PC-3 (cell line): ENCODE measurements at regions not wholly inside any gene's neighbourhood (a gene's known extent, or its start where the extent isn't known, plus 50 kb on each side); places are given as distances from the start of the nearest gene placed in this dataset.

Experiments used
- ATAC-seq: fragments of 200-7000 bp; cut with Tn5 transposase; 2 replicates; pipeline ENCODE4 v1.9.1; 2020; ENCODE audit warnings: mild to moderate bottlenecking, moderate library complexity
- BruUV-seq: library from RNA; stranded (reverse); fragments of 400-500 nt; replicated peaks from 2 replicates; lab custom pipeline; 2021; lab: Mats Ljungman, UMichigan
- CTCF ChIA-PET: fragments of 300-600 bp; sonication (Branson Sonifier 250); formaldehyde crosslinking; loops from one replicate; lab custom pipeline; 2022; ENCODE audit warnings: antibody characterized with exemption; lab: Charles Lee
- POLR2A ChIA-PET: fragments of 300-600 bp; sonication (Branson Sonifier 250); formaldehyde crosslinking; loops from one replicate; lab custom pipeline; 2022; ENCODE audit warnings: antibody characterized with exemption; ENCODE audit not compliant: unreplicated experiment; lab: Charles Lee
- DNase-seq: peaks from one replicate; pipeline ENCODE4 v3.0.0-alpha.2; 2015
- H2AFZ ChIP-seq: fragments of 300-600 bp; sonication (generic); 2 replicates; pipeline ENCODE4 v1.6.0; 2016; ENCODE audit warnings: antibody characterized with exemption, low read length
- H3F3A ChIP-seq: fragments of 300-600 bp; sonication (generic); one replicate; pipeline ENCODE4 v1.6.0; 2017; ENCODE audit warnings: antibody characterized with exemption, low read length, control low read depth, mild to moderate bottlenecking; ENCODE audit not compliant: unreplicated experiment
- H3K27ac ChIP-seq: fragments of 300-600 bp; sonication (generic); 2 replicates; pipeline ENCODE4 v1.5.1; 2016; ENCODE audit warnings: mild to moderate bottlenecking, low read length
- H3K27me3 ChIP-seq: fragments of 300-600 bp; sonication (generic); 2 replicates; pipeline ENCODE4 v1.6.1; 2016; ENCODE audit warnings: low read length, mixed read lengths
- H3K36me3 ChIP-seq: fragments of 300-600 bp; sonication (generic); 2 replicates; pipeline ENCODE4 v1.6.1; 2016; ENCODE audit warnings: low read depth, mixed run types, low read length, mixed read lengths
- H3K4me1 ChIP-seq: fragments of 300-600 bp; sonication (generic); 2 replicates; pipeline ENCODE4 v1.5.1; 2016; ENCODE audit warnings: low read length; ENCODE audit not compliant: insufficient read depth
- H3K4me2 ChIP-seq: fragments of 300-600 bp; sonication (generic); 2 replicates; pipeline ENCODE4 v1.6.0; 2016; ENCODE audit warnings: low read length
- H3K4me3 ChIP-seq: fragments of 300-600 bp; sonication (generic); 2 replicates; pipeline ENCODE4 v1.5.1; 2016; ENCODE audit warnings: mild to moderate bottlenecking, low read length, mixed read lengths
- H3K79me2 ChIP-seq: fragments of 300-600 bp; sonication (generic); 2 replicates; pipeline ENCODE4 v1.6.1; 2017; ENCODE audit warnings: low read length, mixed read lengths
- H3K9ac ChIP-seq: fragments of 300-600 bp; sonication (generic); 2 replicates; pipeline ENCODE4 v1.6.0; 2016; ENCODE audit warnings: mild to moderate bottlenecking, low read length
- H3K9me2 ChIP-seq: fragments of 300-600 bp; sonication (generic); replicated peaks from 2 replicates; pipeline ENCODE4 v1.6.1; 2016; ENCODE audit warnings: mixed run types, low read length, mixed read lengths
- H3K9me3 ChIP-seq: fragments of 300-600 bp; sonication (generic); 2 replicates; pipeline ENCODE4 v1.6.1; 2016; ENCODE audit warnings: low read length, mixed read lengths
- H4K20me1 ChIP-seq: fragments of 300-600 bp; sonication (generic); 2 replicates; pipeline ENCODE4 v1.6.1; 2016; ENCODE audit warnings: low read length, mixed read lengths
- CTCF ChIP-seq: fragments of 300-600 bp; sonication (generic); conservative IDR thresholded peaks from 2 replicates; pipeline ENCODE4 v1.5.1; 2017; ENCODE audit warnings: antibody characterized with exemption, low read depth, mild to moderate bottlenecking, low read length
- EZH2 ChIP-seq: fragments of 300-600 bp; sonication (generic); IDR thresholded peaks from one replicate; pipeline ENCODE4 v1.6.1; 2017; ENCODE audit warnings: antibody characterized with exemption, mild to moderate bottlenecking, low read length; ENCODE audit not compliant: unreplicated experiment
- EZH2phosphoT487 ChIP-seq: fragments of 300-600 bp; sonication (generic); IDR thresholded peaks from 2 replicates; pipeline ENCODE4 v1.6.1; 2018; ENCODE audit warnings: mild to moderate bottlenecking, antibody characterized with exemption, low read length, borderline replicate concordance
- intact Hi-C: fragments of 100-400 bp; cut with micrococcal nuclease; formaldehyde crosslinking; loops from 2 replicates; pipeline ENCODE4 v1.9.0; 2023

GRCh38 chr4:120348948-120349347, 282.3 kb upstream of the MAD2L1 start:
- peaks cover 13% of the 10 kb centered on the region; the same call in 1 of the 2 replicates for H3K27me3 ChIP-seq
- intact Hi-C loops: no loop called here

GRCh38 chr4:120348521-120348920, 281.9 kb upstream of the MAD2L1 start:
- Histone ChIP-seq H4K20me1 (no peaks in the 10 kb centered on the region), H2AFZ (no peak overlapping the region), H3K9me2 (no peaks in the 10 kb centered on the region), H3K27me3 (peaks cover 13% of the 10 kb centered on the region; the same call in 1 of the 2 replicates), H3K27ac (no peak overlapping the region), H3K4me3 (no peak overlapping the region), H3K36me3 (no peaks in the 10 kb centered on the region), H3F3A (no peaks in the 10 kb centered on the region), H3K79me2 (no peaks in the 10 kb centered on the region), H3K9ac (no peak overlapping the region), H3K4me2 (no peak overlapping the region), H3K4me1 (no peaks in the 10 kb centered on the region), H3K9me3 (no peaks in the 10 kb centered on the region)
- no TSS peak for BruUV-seq
- no peak for TF ChIP-seq EZH2phosphoT487
- TF ChIP-seq CTCF: no peak
- no peak for TF ChIP-seq EZH2
- ATAC-seq: no peak
- DNase-seq: no peak
- CTCF ChIA-PET: no interaction called here
- intact Hi-C loops: no loop called here
- POLR2A ChIA-PET: no interaction called here

More at GRCh38 chr4:120348948-120349347, 282.3 kb upstream of the MAD2L1 start:
- Histone ChIP-seq H3K9me3 (no peaks in the 10 kb centered on the region), H3K4me1 (no peaks in the 10 kb centered on the region), H3K4me2 (no peak overlapping the region), H2AFZ (no peak overlapping the region), H3K4me3 (no peak overlapping the region), H3F3A (no peaks in the 10 kb centered on the region), H3K27ac (no peak overlapping the region), H3K36me3 (no peaks in the 10 kb centered on the region), H4K20me1 (no peaks in the 10 kb centered on the region), H3K9me2 (no peaks in the 10 kb centered on the region), H3K79me2 (no peaks in the 10 kb centered on the region), H3K9ac (no peak overlapping the region)
- DNase-seq (no peak), ATAC-seq (no peak)
- ChIA-PET POLR2A (no interaction called here), CTCF (no interaction called here)
- TF ChIP-seq CTCF (no peak), EZH2 (no peak), EZH2phosphoT487 (no peak)
- no TSS peak for BruUV-seq

GRCh38 chr4:120331486-120332370, 265.1 kb upstream of the MAD2L1 start:
- H4K20me1 ChIP-seq: no peaks in the 10 kb centered on the region
- no peak overlapping the region for H3K4me3 ChIP-seq
- intact Hi-C loops: no loop called here

More at GRCh38 chr4:120331486-120332370, 265.1 kb upstream of the MAD2L1 start:
- TF ChIP-seq EZH2 (no peak), CTCF (no peak), EZH2phosphoT487 (no peak)
- Histone ChIP-seq H3K4me2 (no peak overlapping the region), H2AFZ (no peak overlapping the region), H3F3A (no peaks in the 10 kb centered on the region), H3K9ac (no peak overlapping the region), H3K9me2 (no peaks in the 10 kb centered on the region), H3K9me3 (no peaks in the 10 kb centered on the region), H3K27ac (no peak overlapping the region), H3K79me2 (no peaks in the 10 kb centered on the region), H3K27me3 (no peaks in the 10 kb centered on the region), H3K4me1 (no peaks in the 10 kb centered on the region), H3K36me3 (no peaks in the 10 kb centered on the region)
- ChIA-PET CTCF (no interaction called here), POLR2A (no interaction called here)
- ATAC-seq: no peak
- BruUV-seq: no TSS peak
- DNase-seq: peak; percentile 2
